Glutamatergic neuron (in vitro differentiated cells): ENCODE measurements at regions not wholly inside any gene's neighbourhood (a gene's known extent, or its start where the extent isn't known, plus 50 kb on each side); places are given as distances from the start of the nearest gene placed in this dataset.

Experiments
- DNase-seq: peaks from one replicate; pipeline ENCODE4 v3.0.0; 2022
- H3K27ac Mint-ChIP-seq: one replicate; pipeline ENCODE4 v1.8.0; 2020; ENCODE audit warnings: mild to moderate bottlenecking, mixed read lengths, inconsistent platforms; ENCODE audit not compliant: unreplicated experiment
- H3K27me3 Mint-ChIP-seq: one replicate; pipeline ENCODE4 v1.8.0; 2020; ENCODE audit warnings: mild to moderate bottlenecking, moderate library complexity, mixed read lengths, inconsistent platforms; ENCODE audit not compliant: unreplicated experiment
- H3K36me3 Mint-ChIP-seq: one replicate; pipeline ENCODE4 v1.8.0; 2020; ENCODE audit warnings: mild to moderate bottlenecking, mixed read lengths, inconsistent platforms; ENCODE audit not compliant: unreplicated experiment
- H3K4me1 Mint-ChIP-seq: one replicate; pipeline ENCODE4 v1.8.0; 2020; ENCODE audit warnings: mild to moderate bottlenecking, low read depth, mixed read lengths, inconsistent platforms; ENCODE audit not compliant: unreplicated experiment
- H3K4me3 Mint-ChIP-seq: one replicate; pipeline ENCODE4 v1.8.0; 2020; ENCODE audit warnings: mild to moderate bottlenecking, mixed read lengths, inconsistent platforms; ENCODE audit not compliant: unreplicated experiment
- H3K9me3 Mint-ChIP-seq: one replicate; pipeline ENCODE4 v1.8.0; 2020; ENCODE audit warnings: mild to moderate bottlenecking, moderate library complexity, mixed read lengths, inconsistent platforms; ENCODE audit not compliant: unreplicated experiment
- TF ChIP-seq, protein P1 (sequence below): fragments of 200-600 bp; sonication (generic); IDR thresholded peaks from one replicate; pipeline ENCODE4 v1.5.0; 2021; ENCODE audit not compliant: partially characterized antibody, unreplicated experiment

DNA sequence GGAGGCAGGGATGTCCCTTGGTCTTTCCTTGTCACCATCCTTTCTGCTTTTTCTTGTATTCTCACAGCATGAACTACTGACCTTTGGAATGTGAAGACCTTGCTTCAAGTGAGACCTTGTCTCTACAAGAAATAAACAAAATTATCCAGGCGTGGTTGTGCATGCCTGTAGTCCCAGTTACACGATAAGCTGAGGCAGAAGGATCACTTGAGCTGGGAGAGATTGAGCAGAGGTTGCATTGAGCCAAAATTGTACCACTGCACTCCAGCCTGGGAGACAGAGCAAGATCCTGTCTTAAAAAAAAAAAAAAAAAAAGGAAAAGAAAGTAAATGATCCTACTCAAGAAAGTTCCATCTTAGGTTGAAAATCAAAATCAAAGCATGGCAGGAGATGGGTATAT is 173.7 kb downstream of the IRS1 start:
- TF ChIP-seq, protein P1, sequence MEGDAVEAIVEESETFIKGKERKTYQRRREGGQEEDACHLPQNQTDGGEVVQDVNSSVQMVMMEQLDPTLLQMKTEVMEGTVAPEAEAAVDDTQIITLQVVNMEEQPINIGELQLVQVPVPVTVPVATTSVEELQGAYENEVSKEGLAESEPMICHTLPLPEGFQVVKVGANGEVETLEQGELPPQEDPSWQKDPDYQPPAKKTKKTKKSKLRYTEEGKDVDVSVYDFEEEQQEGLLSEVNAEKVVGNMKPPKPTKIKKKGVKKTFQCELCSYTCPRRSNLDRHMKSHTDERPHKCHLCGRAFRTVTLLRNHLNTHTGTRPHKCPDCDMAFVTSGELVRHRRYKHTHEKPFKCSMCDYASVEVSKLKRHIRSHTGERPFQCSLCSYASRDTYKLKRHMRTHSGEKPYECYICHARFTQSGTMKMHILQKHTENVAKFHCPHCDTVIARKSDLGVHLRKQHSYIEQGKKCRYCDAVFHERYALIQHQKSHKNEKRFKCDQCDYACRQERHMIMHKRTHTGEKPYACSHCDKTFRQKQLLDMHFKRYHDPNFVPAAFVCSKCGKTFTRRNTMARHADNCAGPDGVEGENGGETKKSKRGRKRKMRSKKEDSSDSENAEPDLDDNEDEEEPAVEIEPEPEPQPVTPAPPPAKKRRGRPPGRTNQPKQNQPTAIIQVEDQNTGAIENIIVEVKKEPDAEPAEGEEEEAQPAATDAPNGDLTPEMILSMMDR: no peak
- no peak overlapping the region for H3K27ac Mint-ChIP-seq

DNA sequence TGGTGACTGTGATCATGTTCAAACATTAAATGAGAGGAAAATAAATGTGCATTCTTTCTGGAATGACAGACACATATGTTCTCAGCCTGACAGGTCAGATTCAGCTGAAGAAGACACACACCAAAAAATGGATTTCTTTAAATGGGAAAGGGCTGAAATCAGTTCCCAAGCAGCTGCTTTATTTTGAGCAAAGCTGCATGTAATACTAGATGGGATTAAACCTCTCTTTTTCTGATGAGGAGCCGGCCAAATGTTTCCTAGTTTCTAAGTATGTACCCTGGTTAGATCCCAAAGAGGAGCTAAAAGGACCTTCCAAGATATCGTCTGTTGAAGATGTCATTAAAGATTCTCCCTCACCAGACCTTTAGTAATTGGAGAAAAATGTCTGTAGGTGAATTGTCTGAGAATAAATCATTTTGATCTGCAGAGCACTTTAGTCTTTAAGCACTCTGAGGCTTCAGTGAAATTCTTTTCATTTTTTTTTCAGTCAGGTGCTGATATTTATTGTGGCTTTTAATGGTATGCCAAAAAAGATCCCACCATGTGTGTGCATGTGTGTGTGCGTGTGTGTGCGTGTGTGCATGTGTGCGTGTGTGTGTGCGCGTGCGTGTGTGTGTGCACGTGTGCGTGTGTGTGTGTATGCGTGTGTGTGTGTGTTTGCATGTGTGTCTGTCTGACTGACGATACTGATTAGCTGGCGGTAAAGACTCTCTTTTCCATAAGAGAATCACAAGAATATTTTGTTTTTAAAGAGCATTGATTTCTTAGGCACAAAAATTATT is 175.8 kb downstream of the IRS1 start:
- no peak for DNase-seq
- Mint-ChIP-seq H3K9me3 (no peaks in the 10 kb centered on the region), H3K4me3 (no peak overlapping the region), H3K27me3 (no peaks in the 10 kb centered on the region), H3K4me1 (peaks cover 3% of the 10 kb centered on the region), H3K36me3 (no peaks in the 10 kb centered on the region), H3K27ac (no peak overlapping the region)
- TF ChIP-seq, protein P1: no peak

More for the DNA sequence above, 173.7 kb downstream of the IRS1 start:
- Mint-ChIP-seq H3K4me3 (no peak overlapping the region), H3K36me3 (no peaks in the 10 kb centered on the region), H3K9me3 (no peaks in the 10 kb centered on the region), H3K27me3 (no peaks in the 10 kb centered on the region), H3K4me1 (peaks cover 3% of the 10 kb centered on the region)
- no peak for DNase-seq

DNA sequence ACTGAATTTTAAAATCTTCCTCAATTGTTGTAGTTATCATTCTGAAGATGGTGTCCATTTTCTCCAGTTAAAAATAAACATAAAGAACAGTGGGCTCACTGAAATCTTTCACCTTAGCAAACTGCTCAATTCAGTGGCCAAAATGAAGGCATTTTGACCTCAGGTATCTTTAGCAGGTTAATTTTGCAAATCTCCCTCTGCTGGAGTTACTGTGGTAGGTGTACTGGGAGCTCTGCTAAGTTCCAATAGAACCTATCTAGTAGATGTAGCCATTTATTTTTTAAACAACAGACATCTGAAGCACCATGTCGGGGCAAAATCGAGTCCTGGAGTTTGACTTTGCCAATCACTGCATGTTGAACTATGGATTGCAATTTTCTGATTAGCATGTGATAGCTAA is 177.1 kb downstream of the IRS1 start:
- H3K4me1 Mint-ChIP-seq: peaks cover 2% of the 10 kb centered on the region
- TF ChIP-seq, protein P1: no peak
- DNase-seq: no peak
- H3K27ac Mint-ChIP-seq: no peak overlapping the region
- no peaks in the 10 kb centered on the region for H3K36me3 Mint-ChIP-seq
- no peaks in the 10 kb centered on the region for H3K27me3 Mint-ChIP-seq
- no peaks in the 10 kb centered on the region for H3K9me3 Mint-ChIP-seq
- no peak overlapping the region for H3K4me3 Mint-ChIP-seq

DNA sequence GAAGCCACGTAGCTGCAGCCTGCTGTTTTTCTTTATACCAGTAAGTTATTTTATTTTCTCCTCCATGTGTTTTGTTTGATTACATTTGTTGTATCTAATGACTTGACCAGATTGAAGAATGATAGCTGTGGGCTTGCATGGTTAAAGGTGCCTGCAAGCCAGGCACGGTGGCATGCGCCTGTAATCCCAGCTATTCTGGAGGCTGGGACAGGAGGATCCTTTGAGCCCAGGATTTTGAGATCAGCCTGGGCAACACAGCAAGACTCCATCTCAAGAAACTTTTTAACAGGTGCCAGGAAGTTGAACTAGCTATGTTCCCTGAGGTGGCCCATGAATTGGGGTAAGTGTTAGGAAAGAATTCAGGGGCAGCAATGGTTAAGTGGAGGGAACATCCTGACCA is 179.4 kb downstream of the IRS1 start:
- Mint-ChIP-seq H3K27me3 (no peaks in the 10 kb centered on the region), H3K27ac (no peak overlapping the region), H3K36me3 (no peaks in the 10 kb centered on the region), H3K4me3 (no peak overlapping the region), H3K4me1 (peaks cover 2% of the 10 kb centered on the region), H3K9me3 (no peaks in the 10 kb centered on the region)
- TF ChIP-seq, protein P1: no peak
- no peak for DNase-seq

DNA sequence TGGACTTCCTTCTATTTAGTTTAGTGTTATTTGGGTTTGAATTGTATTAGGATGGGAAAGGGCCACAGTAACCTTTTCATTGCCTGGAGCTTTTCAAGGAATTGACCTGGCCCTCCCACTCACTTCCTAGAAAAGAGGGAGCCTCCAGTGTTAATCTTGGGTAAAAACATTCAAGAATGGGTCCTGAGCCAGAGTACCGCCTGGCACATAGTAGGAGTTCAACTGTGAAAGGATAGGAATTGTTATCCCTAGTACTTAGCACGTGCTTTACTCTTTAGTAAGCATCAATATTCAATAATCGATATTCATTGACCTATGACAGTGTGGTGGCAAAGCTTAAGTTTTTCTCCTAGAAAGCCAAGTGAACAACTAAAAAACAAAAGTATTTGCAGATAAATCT is 179.9 kb downstream of the IRS1 start:
- Mint-ChIP-seq H3K4me1 (peaks cover 2% of the 10 kb centered on the region), H3K36me3 (no peaks in the 10 kb centered on the region), H3K4me3 (no peak overlapping the region), H3K27me3 (no peaks in the 10 kb centered on the region), H3K27ac (no peak overlapping the region), H3K9me3 (no peaks in the 10 kb centered on the region)
- no peak for DNase-seq
- TF ChIP-seq, protein P1: no peak
